Ishikawa (cell line): ENCODE measurements at regions not wholly inside any gene's neighbourhood (a gene's known extent, or its start where the extent isn't known, plus 50 kb on each side); places are given as distances from the start of the nearest gene placed in this dataset.

Source experiments
- CEBPB ChIP-seq: IDR thresholded peaks from 2 replicates; pipeline ENCODE4 v1.6.1; 2012
- CREB1 ChIP-seq: IDR thresholded peaks from 2 replicates; pipeline ENCODE4 v1.6.1; 2012; ENCODE audit warnings: low read depth
- EGR1 ChIP-seq: IDR thresholded peaks from 2 replicates; pipeline ENCODE4 v1.6.1; 2012
- EP300 ChIP-seq: IDR thresholded peaks from 2 replicates; pipeline ENCODE4 v1.6.1; 2012; ENCODE audit warnings: borderline replicate concordance
- FOXM1 ChIP-seq: IDR thresholded peaks from 2 replicates; pipeline ENCODE4 v1.6.1; 2012; ENCODE audit warnings: low read depth, borderline replicate concordance
- MAX ChIP-seq: IDR thresholded peaks from 2 replicates; pipeline ENCODE4 v1.6.1; 2012
- NFIC ChIP-seq: IDR thresholded peaks from 2 replicates; pipeline ENCODE4 v1.6.1; 2012
- RAD21 ChIP-seq: IDR thresholded peaks from 2 replicates; pipeline ENCODE4 v1.6.1; 2012; ENCODE audit warnings: low read depth
- TAF1 ChIP-seq: IDR thresholded peaks from 2 replicates; pipeline ENCODE4 v1.6.1; 2012; ENCODE audit warnings: low read depth, mild to moderate bottlenecking
- TCF12 ChIP-seq: IDR thresholded peaks from 2 replicates; pipeline ENCODE4 v1.6.1; 2012; ENCODE audit warnings: low read depth
- TEAD4 ChIP-seq: IDR thresholded peaks from 2 replicates; pipeline ENCODE4 v1.6.1; 2012
- YY1 ChIP-seq: IDR thresholded peaks from 2 replicates; pipeline ENCODE4 v1.6.1; 2012; ENCODE audit warnings: low read depth
- ZBTB7A ChIP-seq: IDR thresholded peaks from 2 replicates; pipeline ENCODE4 v1.6.1; 2012; ENCODE audit warnings: low read depth
- TF ChIP-seq, protein P1 (sequence below): IDR thresholded peaks from 2 replicates; pipeline ENCODE4 v1.6.1; 2012
- TF ChIP-seq, protein P2 (sequence below): IDR thresholded peaks from 2 replicates; pipeline ENCODE4 v1.6.1; 2012; ENCODE audit warnings: low read depth, mild to moderate bottlenecking

DNA sequence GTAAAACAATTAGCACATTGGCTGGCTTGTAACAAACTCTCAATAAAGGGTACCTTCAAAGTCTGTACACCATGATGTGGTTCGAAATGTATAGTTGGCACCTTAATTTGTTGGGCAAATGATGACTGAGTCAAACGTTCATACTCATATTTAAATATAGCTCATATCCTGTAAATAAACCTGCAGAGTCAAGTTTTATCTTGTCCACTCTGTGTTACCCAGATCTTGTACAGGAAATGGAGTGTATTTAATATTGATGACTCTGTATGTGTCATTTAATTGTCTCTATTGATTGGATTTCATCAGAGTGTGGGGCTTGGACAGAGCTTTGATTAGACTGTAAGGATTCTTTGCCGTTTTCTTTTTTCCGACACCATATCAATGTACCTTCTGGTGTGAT is 805.6 kb upstream of the ZEB2 start:
- TF ChIP-seq TEAD4 (no peak), MAX (no peak), YY1 (no peak), ZBTB7A (no peak), EP300 (no peak), TAF1 (no peak), TCF12 (no peak)

DNA sequence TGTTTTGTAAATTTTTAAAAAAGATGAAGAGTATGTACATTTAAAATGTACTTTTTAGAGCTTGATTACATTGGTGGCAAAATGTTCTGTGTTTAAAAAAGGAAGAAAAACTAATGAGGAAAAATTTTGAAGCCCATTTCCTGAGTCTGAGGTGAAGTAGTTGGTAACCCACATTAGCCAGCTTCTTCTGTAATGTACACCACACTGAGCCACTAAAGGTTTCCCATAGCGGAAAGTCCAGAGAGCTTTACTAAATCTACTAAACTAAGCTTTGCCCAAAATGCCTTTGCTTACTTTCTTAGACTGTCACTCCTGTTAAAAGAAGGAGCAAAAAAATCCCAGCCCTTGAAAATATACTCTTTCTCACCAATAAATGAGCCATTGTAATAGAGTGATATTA is 804.8 kb upstream of the ZEB2 start:
- no peak for TF ChIP-seq EP300
- no peak for TF ChIP-seq FOXM1
- no peak for TF ChIP-seq NFIC
- no peak for TF ChIP-seq TCF12
- TF ChIP-seq ZBTB7A = no peak
- TF ChIP-seq MAX = no peak
- no peak for TF ChIP-seq YY1
- TF ChIP-seq RAD21 = no peak
- TF ChIP-seq, protein P1, sequence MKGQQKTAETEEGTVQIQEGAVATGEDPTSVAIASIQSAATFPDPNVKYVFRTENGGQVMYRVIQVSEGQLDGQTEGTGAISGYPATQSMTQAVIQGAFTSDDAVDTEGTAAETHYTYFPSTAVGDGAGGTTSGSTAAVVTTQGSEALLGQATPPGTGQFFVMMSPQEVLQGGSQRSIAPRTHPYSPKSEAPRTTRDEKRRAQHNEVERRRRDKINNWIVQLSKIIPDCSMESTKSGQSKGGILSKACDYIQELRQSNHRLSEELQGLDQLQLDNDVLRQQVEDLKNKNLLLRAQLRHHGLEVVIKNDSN = no peak
- no peak for TF ChIP-seq TEAD4
- no peak for TF ChIP-seq EGR1
- no peak for TF ChIP-seq TAF1
- TF ChIP-seq CREB1 = no peak
- TF ChIP-seq, protein P2, sequence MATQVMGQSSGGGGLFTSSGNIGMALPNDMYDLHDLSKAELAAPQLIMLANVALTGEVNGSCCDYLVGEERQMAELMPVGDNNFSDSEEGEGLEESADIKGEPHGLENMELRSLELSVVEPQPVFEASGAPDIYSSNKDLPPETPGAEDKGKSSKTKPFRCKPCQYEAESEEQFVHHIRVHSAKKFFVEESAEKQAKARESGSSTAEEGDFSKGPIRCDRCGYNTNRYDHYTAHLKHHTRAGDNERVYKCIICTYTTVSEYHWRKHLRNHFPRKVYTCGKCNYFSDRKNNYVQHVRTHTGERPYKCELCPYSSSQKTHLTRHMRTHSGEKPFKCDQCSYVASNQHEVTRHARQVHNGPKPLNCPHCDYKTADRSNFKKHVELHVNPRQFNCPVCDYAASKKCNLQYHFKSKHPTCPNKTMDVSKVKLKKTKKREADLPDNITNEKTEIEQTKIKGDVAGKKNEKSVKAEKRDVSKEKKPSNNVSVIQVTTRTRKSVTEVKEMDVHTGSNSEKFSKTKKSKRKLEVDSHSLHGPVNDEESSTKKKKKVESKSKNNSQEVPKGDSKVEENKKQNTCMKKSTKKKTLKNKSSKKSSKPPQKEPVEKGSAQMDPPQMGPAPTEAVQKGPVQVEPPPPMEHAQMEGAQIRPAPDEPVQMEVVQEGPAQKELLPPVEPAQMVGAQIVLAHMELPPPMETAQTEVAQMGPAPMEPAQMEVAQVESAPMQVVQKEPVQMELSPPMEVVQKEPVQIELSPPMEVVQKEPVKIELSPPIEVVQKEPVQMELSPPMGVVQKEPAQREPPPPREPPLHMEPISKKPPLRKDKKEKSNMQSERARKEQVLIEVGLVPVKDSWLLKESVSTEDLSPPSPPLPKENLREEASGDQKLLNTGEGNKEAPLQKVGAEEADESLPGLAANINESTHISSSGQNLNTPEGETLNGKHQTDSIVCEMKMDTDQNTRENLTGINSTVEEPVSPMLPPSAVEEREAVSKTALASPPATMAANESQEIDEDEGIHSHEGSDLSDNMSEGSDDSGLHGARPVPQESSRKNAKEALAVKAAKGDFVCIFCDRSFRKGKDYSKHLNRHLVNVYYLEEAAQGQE = no peak
- no peak for TF ChIP-seq CEBPB

GRCh38 chr2:145323512-145323911 is 803.6 kb upstream of the ZEB2 start:
- TF ChIP-seq CREB1 (no peak), TCF12 (no peak), YY1 (no peak), TEAD4 (no peak), EP300 (no peak), CEBPB (no peak), NFIC (no peak), MAX (no peak), TAF1 (no peak), EGR1 (no peak), RAD21 (no peak), ZBTB7A (no peak), FOXM1 (no peak)
- TF ChIP-seq, protein P1 = no peak
- TF ChIP-seq, protein P2 = no peak

- TF ChIP-seq TCF12 (no peak), CEBPB (no peak)
These were observed 801.4 kb upstream of the ZEB2 start for GRCh38 chr2:145321344-145321743.

DNA sequence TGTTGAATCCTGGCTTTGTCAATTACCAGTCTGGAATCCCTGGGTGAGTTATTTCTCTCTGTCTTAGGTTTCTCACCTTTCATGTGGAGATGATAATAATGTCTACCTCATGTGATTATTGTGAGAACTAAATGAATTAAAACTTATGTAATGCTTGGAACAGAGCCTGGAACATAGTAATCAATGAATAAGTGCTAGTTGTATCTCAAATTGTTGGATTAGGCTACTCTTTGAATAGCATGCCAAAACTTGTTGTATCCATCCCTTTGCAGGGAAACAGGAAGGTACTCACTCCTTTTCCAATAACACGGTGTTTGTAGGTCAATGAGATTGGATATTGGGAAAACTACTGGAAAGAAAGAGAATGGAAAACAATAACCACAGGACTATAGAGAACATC is 796.6 kb upstream of the ZEB2 start:
- TF ChIP-seq TAF1 (no peak), EGR1 (no peak), ZBTB7A (no peak), NFIC (no peak)
- TF ChIP-seq, protein P2 = no peak
